Astrocyte (in vitro differentiated cells and primary cell): ENCODE measurements at regions not wholly inside any gene's neighbourhood (a gene's known extent, or its start where the extent isn't known, plus 50 kb on each side); places are given as distances from the start of the nearest gene placed in this dataset.

ENCODE experiments used
- DNase-seq: peaks from one replicate; pipeline ENCODE4 v3.0.0-alpha.2; 2010; ENCODE audit warnings: low read depth
- FAIRE-seq: peaks from 2 replicates; lab custom pipeline; 2011; peaks lifted over from hg19 to GRCh38; lab: Jason Lieb, UNC
- H2AFZ ChIP-seq: 2 replicates; pipeline ENCODE4 v1.6.0; 2012; ENCODE audit warnings: low read depth, low read length, inconsistent platforms
- H3K27ac ChIP-seq: 2 replicates; pipeline ENCODE4 v1.5.1; 2011; ENCODE audit warnings: low read depth, low read length, inconsistent platforms
- H3K27me3 ChIP-seq: 2 replicates; pipeline ENCODE4 v1.6.0; 2011; ENCODE audit warnings: low read length, inconsistent platforms; ENCODE audit not compliant: insufficient read depth
- H3K36me3 ChIP-seq: 2 replicates; pipeline ENCODE4 v1.5.1; 2011; ENCODE audit warnings: low read length, inconsistent platforms; ENCODE audit not compliant: insufficient read depth
- H3K4me1 ChIP-seq: 2 replicates; pipeline ENCODE4 v1.5.1; 2011; ENCODE audit warnings: low read length, inconsistent platforms; ENCODE audit not compliant: insufficient read depth
- H3K4me2 ChIP-seq: 2 replicates; pipeline ENCODE4 v1.6.0; 2012; ENCODE audit warnings: low read length, inconsistent platforms
- H3K4me3 ChIP-seq: 2 replicates; pipeline ENCODE4 v1.5.1; 2011; ENCODE audit warnings: low read depth, mild to moderate bottlenecking, low read length, inconsistent platforms; ENCODE audit not compliant: insufficient read depth
- H3K79me2 ChIP-seq: 2 replicates; pipeline ENCODE4 v1.6.0; 2012; ENCODE audit warnings: mild to moderate bottlenecking, low read length, inconsistent platforms; ENCODE audit not compliant: insufficient read depth
- H3K9ac ChIP-seq: 2 replicates; pipeline ENCODE4 v1.6.0; 2012; ENCODE audit warnings: mild to moderate bottlenecking, low read length, inconsistent platforms
- H3K9me3 ChIP-seq: 2 replicates; pipeline ENCODE4 v1.5.1; 2012; ENCODE audit warnings: low read depth, mild to moderate bottlenecking, low read length, inconsistent platforms; ENCODE audit not compliant: insufficient read depth
- H4K20me1 ChIP-seq: 2 replicates; pipeline ENCODE4 v1.6.0; 2012; ENCODE audit warnings: low read length, inconsistent platforms; ENCODE audit not compliant: insufficient read depth
- H3K27ac Mint-ChIP-seq: one replicate; pipeline ENCODE4 v1.8.0; 2021; ENCODE audit warnings: mild to moderate bottlenecking, mixed read lengths; ENCODE audit not compliant: unreplicated experiment
- H3K27me3 Mint-ChIP-seq: one replicate; pipeline ENCODE4 v1.8.0; 2021; ENCODE audit warnings: low read depth, mixed read lengths; ENCODE audit not compliant: unreplicated experiment
- H3K36me3 Mint-ChIP-seq: one replicate; pipeline ENCODE4 v1.8.0; 2021; ENCODE audit warnings: low read depth, mixed read lengths; ENCODE audit not compliant: unreplicated experiment
- H3K4me1 Mint-ChIP-seq: one replicate; pipeline ENCODE4 v1.8.0; 2021; ENCODE audit warnings: low read depth, mixed read lengths; ENCODE audit not compliant: unreplicated experiment
- H3K4me3 Mint-ChIP-seq: one replicate; pipeline ENCODE4 v1.8.0; 2021; ENCODE audit warnings: mild to moderate bottlenecking, moderate library complexity, mixed read lengths; ENCODE audit not compliant: unreplicated experiment
- H3K9me3 Mint-ChIP-seq: one replicate; pipeline ENCODE4 v1.8.0; 2021; ENCODE audit warnings: mild to moderate bottlenecking, mixed read lengths; ENCODE audit not compliant: unreplicated experiment
- EZH2 ChIP-seq: IDR thresholded peaks from 2 replicates; pipeline ENCODE4 v1.6.1; 2012; ENCODE audit warnings: mild to moderate bottlenecking, low read length, inconsistent platforms; ENCODE audit not compliant: insufficient read depth
- TF ChIP-seq, protein P1 (sequence below): IDR thresholded peaks from 2 replicates; pipeline ENCODE4 v1.5.1; 2011; ENCODE audit warnings: low read depth, mild to moderate bottlenecking, inconsistent platforms, low read length, moderate library complexity; ENCODE audit not compliant: insufficient read depth

DNA sequence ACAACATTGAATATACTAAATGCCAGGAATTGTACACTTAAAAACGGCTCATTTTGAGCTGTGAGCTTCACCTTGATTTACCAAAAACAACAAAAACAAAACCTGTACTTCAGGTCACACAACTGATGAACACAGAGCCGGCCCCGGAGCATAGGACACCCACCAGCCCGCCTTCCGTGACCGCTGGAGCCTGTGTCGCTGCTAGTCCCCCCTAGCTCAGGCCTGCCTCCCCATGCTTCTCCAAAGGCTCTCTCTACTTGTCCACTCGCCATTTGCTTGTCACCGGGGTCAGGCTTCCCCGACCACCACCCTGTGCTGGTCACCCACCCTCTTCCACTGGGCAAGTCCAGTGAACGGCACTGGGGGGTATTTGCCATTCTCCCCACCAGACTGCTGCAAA, 113.8 kb upstream of the TNRC6C start:
- Mint-ChIP-seq H3K4me3 (no peak overlapping the region), H3K27me3 (peaks cover 4% of the 10 kb centered on the region), H3K27ac (no peak overlapping the region), H3K9me3 (no peaks in the 10 kb centered on the region), H3K4me1 (peaks cover 30% of the 10 kb centered on the region), H3K36me3 (no peaks in the 10 kb centered on the region)
- no peaks in the 10 kb centered on the region for H4K20me1 ChIP-seq
- no peak overlapping the region for H3K27ac ChIP-seq
- no peaks in the 10 kb centered on the region for H3K36me3 ChIP-seq
- no peak overlapping the region for H2AFZ ChIP-seq
- no peak overlapping the region for H3K9ac ChIP-seq
- H3K9me3 ChIP-seq = no peaks in the 10 kb centered on the region
- H3K4me3 ChIP-seq = no peak overlapping the region
- no peaks in the 10 kb centered on the region for H3K79me2 ChIP-seq
- DNase-seq (no peak), FAIRE-seq (no peak)
- H3K4me2 ChIP-seq = no peak overlapping the region
- TF ChIP-seq EZH2 = no peak
- no peaks in the 10 kb centered on the region for H3K27me3 ChIP-seq
- peaks cover 35% of the 10 kb centered on the region for H3K4me1 ChIP-seq

DNA sequence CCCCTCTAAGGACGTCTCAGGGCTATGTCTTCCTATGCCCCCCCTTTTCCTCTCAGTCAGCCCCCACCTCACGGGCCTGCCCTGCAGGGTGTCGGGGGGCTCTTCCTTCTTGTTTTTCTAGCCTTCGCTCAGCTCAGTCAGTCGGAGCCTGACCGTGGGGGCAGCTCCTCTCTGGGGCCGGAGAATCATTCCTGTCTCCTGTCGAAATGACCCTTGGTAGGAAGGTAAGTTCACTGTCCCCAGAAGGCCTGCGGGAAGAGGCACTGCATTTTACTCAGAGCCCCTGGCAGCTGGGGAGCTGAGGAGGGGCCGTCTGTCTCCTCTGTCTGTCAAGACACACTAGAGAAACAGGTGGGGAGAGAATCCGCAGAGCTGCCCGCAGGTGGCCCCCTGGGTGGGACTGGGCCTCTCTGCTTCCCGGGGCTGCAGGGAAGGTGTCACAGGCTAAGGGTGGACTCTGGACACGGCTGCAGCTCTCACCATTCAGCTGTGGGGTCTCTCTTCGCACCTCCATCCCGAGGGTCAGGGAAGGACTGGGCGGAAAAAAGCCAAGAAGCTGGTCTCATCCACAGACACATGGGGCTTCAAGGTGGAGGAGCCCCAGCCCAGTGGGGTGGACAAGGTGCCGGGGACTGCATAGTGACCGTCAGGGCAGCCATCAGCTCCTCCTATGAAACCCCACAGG, 112.8 kb upstream of the TNRC6C start:
- no peak overlapping the region for H3K4me3 Mint-ChIP-seq
- DNase-seq (no peak), FAIRE-seq (no peak)

DNA sequence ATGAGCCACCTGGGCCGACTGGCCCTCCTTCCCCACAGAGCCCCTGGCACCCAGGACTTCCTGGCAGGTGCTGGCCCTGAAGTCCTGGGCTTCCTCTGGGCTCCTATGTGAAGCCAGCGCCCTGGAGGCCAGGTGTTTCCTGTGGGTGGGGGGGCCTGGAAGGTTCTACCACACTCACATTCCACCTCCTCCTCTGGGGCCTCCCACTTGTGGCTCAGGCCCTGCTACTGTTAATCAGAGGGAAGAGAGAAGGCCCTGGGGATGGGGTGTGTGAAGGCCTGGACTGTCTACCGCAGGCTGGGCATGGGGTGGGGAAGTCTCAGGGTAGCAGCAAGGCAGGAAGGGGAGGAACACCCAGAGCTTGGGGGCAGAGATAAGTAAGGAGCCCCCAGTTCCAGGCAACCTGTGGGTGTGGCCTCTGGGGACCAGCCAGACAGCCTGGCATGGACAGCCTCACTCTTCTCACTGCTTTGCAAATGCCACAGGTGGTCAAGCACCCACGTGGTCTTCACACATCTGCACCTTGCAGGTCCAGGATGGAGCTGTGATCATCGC, 111.9 kb upstream of the TNRC6C start:
- Mint-ChIP-seq H3K36me3 (no peaks in the 10 kb centered on the region), H3K27ac (peak overlapping the region; percentile 17), H3K4me3 (no peak overlapping the region), H3K27me3 (peaks cover 4% of the 10 kb centered on the region), H3K9me3 (no peaks in the 10 kb centered on the region), H3K4me1 (peaks cover 20% of the 10 kb centered on the region)
- H2AFZ ChIP-seq = no peak overlapping the region
- H3K4me1 ChIP-seq = peaks cover 23% of the 10 kb centered on the region
- no peaks in the 10 kb centered on the region for H4K20me1 ChIP-seq
- H3K9ac ChIP-seq = no peak overlapping the region
- no peak overlapping the region for H3K4me3 ChIP-seq
- no peaks in the 10 kb centered on the region for H3K36me3 ChIP-seq
- DNase-seq (no peak), FAIRE-seq (no peak)
- no peak for TF ChIP-seq EZH2
- TF ChIP-seq, protein P1, sequence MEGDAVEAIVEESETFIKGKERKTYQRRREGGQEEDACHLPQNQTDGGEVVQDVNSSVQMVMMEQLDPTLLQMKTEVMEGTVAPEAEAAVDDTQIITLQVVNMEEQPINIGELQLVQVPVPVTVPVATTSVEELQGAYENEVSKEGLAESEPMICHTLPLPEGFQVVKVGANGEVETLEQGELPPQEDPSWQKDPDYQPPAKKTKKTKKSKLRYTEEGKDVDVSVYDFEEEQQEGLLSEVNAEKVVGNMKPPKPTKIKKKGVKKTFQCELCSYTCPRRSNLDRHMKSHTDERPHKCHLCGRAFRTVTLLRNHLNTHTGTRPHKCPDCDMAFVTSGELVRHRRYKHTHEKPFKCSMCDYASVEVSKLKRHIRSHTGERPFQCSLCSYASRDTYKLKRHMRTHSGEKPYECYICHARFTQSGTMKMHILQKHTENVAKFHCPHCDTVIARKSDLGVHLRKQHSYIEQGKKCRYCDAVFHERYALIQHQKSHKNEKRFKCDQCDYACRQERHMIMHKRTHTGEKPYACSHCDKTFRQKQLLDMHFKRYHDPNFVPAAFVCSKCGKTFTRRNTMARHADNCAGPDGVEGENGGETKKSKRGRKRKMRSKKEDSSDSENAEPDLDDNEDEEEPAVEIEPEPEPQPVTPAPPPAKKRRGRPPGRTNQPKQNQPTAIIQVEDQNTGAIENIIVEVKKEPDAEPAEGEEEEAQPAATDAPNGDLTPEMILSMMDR = no peak
- no peak overlapping the region for H3K27ac ChIP-seq
- no peak overlapping the region for H3K4me2 ChIP-seq
- no peaks in the 10 kb centered on the region for H3K27me3 ChIP-seq
- no peaks in the 10 kb centered on the region for H3K79me2 ChIP-seq
- H3K9me3 ChIP-seq = no peaks in the 10 kb centered on the region

More for the DNA sequence above, 112.8 kb upstream of the TNRC6C start:
- no peak for TF ChIP-seq EZH2
- TF ChIP-seq, protein P1 = no peak
- H4K20me1 ChIP-seq = no peaks in the 10 kb centered on the region
- Mint-ChIP-seq H3K27me3 (peaks cover 4% of the 10 kb centered on the region), H3K36me3 (no peaks in the 10 kb centered on the region), H3K9me3 (no peaks in the 10 kb centered on the region), H3K27ac (no peak overlapping the region), H3K4me1 (peaks cover 21% of the 10 kb centered on the region)
- H3K4me1 ChIP-seq = peaks cover 25% of the 10 kb centered on the region
- H3K36me3 ChIP-seq = no peaks in the 10 kb centered on the region
- H2AFZ ChIP-seq = no peak overlapping the region
- no peak overlapping the region for H3K4me3 ChIP-seq
- no peak overlapping the region for H3K4me2 ChIP-seq
- no peaks in the 10 kb centered on the region for H3K79me2 ChIP-seq
- no peak overlapping the region for H3K27ac ChIP-seq
- H3K9ac ChIP-seq = no peak overlapping the region
- H3K9me3 ChIP-seq = no peaks in the 10 kb centered on the region
- no peaks in the 10 kb centered on the region for H3K27me3 ChIP-seq
